SKM-1 (cell line): ENCODE measurements at regions not wholly inside any gene's neighbourhood (a gene's known extent, or its start where the extent isn't known, plus 50 kb on each side); places are given as distances from the start of the nearest gene placed in this dataset.
"Not testable (repeated sequence)": the region's sequence is repeated elsewhere in the genome, so short reads cannot be mapped to it uniquely, and the experiment has no call there.

ENCODE experiments used
- DNase-seq: peaks from one replicate; lab custom pipeline; 2025; ENCODE audit not compliant: unreplicated experiment; lab: John Stamatoyannopoulos, UW

DNA sequence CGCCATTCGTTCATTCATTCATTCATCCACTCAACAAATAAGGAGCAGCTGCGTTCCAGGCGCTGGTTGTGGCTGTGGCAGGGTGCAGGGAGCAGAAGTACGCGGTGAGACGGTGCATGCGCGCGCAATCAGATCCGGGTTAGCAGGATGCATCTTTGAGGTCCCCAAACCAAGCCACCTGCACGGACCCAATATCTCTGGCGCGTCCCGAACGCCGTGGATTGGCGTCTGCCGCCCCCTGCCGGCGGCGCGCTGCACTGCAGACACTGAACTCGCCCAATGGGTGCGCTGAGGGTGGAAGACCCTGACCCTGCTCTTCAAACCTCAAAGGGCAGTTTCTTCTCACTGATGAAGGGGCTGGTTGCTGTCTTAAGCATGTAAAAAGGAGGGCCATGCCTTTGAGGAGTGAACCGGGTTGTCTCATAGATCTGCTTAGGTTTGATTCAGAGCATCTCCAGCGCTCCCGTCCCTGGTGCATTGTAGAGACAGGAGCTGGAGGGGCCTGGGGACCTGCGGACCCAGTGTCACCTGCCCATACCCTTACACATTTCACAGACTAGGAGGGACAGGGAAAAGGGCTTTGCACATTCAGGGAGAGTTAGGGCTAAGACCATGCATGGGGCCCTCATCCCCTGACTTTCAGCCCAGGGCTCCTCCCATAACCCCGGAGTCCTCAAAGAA, 102.5 kb downstream of the RAMP3 start:
- DNase-seq, result no peak

DNA sequence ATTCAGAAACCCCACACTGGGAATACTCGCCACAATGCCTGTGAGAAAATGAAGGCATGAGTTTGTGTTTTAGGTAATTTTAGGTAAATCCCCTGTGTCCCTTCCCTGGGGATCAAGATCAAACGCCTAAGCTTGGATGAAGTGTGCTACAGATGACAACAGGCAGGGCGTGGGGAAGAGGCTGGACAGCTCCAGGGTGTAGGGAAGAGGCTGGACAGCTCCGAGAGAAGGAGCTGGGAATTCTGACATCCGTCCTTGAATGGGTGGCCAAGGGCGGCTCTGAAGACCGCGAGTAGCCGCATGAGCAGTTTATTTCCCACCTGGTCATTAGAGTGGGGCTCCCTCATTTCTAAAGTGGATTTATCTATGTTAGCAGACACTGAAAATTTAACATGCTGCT, 109.7 kb downstream of the RAMP3 start:
- no peak for DNase-seq

DNA sequence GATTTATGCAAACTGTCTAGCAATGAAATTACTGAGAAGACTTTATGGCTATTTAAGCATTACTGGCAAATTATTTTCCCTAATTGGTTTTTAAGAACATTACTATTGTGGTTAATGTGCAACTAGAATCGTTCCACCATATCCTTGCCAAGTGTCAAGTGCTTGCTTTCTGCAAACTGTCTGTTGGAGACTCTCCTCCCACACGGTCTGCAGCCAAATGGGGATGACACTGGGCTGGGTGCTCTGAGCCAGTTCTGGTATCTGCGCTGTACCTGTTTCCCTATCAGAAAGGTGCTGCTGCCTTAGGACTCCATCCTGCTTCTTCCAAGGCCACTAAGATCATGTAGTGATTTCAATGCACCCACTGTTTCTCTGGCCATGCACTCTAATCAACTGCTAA, 110.4 kb downstream of the RAMP3 start:
- DNase-seq, result no peak

DNA sequence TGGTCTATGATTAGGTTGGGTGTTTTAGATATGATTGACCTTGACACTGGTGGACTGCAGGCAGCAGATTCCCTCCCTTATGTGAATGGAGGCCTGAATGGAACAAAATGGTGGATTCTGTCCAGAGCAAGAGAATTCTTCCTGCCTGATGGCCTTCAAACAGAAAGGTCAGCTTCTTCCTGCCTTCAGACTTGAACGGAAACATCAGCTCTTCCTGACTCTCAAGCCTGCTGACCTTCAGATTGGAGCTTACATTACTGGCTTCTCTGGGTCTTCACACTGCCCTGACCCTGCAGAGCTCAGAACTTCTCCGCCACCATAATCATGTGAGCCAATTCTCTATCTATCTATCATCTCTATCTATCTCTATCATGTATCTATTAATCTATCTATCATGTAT, 111.6 kb downstream of the RAMP3 start:
- DNase-seq, result no peak

DNA sequence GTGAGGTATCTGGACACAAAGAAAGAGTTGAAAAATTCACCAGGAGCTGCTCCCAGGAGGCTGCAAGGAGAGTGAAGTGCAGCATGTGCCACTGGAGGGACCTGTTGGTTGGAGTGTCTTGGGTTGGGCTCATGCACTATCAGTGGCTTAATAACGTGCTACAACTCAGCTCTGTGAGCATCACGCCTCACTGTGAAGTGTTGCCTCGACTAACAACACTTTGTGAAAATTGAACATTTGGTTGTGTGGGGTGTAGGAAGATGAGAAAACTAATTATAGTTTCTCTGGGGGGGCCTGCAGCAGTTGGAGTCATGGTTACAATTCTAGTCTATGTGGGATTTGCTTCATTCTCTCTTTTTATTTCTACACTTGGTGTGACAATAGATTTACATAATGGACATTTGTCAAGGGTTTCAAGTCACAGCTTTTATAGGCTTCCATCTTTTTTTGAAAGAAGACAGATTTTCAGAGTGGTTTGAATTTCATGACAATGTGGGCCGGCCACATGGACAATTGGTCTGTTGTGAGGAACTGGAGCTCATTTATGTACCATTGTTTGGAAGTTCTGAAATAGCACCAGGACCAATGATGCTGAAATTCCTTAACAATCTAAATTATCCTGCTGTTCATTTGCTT, 121.3 kb downstream of the RAMP3 start:
- no peak for DNase-seq

DNA sequence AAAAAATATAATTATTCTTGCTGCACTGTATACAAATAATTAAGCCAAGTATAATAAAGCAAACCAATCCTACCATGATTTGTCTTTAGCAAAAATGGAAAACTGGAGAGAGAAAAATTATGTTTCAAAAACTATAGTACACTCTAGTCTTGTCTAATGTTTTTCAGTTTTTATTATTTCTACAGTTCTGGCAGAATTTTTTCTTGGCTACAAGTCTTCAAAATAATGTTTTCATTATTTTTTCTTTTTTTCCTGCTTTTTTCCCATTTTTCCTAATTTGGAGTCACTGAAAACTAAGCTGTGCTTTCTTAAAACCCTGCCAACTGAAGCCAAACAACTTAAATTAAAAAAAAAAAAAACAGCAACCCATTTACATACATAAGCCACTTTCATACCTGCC, 132.0 kb downstream of the RAMP3 start:
- DNase-seq, result not testable (repeated sequence)

DNA sequence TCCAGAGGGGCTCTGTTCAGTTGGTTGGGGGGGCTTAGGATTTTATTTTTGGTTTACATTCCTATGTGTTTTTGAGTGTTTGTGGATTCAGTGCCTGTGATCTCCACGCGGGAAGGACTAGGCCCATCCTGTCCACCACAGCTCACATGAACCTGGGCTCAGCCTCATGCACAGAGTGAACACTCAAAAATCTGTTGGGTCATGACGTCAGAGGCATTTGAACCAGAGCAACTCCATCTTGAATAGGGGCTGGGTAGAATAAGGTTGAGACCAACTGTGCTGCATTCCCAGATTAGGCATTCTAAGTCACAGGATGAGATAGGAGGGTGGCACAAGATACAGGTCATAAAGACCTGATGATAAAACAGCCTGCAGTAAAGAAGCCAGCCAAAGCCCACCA, 133.3 kb downstream of the RAMP3 start:
- no peak for DNase-seq

DNA sequence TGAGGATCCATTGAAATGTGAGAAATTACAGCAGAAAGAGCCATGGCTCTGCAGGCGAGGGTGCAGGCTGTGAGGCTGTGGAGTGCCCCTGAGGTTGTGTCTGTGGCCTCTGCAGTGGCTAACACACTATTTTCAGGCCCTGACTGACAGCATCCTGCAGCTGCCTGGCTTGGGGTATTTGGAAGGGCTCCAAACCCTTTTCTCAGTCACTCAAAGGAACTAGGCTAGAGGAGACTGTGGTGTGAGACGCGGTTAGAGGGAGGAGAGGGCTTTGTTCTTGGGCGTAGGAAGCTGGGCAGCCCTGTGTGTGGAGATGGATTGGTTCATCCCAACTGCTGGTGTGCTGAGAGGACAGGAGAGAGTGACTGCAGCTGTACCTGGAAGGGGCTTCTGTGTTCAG, 134.9 kb downstream of the RAMP3 start:
- no peak for DNase-seq

DNA sequence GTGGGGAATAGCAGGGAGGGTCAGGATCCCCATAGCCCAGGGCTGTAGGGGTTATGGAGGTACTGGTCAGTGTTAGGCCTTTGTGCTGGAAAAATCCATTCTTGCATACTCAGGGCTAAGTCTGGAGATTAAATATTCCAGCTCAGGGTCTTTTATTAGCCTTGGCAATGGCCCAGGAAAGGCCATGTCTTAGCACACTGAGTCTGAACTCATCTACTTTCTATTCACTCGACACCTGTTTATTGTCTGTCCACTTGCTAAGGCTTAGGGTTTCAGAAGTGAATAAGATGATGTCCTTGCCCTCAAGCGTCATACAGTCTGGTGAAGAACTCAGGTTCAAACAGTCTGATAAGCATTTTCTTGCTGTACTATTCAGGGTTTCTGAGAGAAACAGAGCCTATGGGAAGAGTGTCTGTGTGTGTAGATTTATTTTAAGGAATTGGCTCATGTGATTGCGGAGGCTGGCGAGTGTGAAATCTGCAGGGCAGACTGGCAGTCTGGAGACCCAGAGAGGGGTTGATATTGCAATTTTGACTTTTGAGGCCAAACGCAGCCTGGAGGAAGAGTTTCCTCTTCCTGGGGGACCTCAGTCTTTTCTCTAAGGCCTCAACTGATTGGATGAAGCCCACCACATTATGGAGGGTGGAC, 135.8 kb downstream of the RAMP3 start:
- DNase-seq, result no peak

DNA sequence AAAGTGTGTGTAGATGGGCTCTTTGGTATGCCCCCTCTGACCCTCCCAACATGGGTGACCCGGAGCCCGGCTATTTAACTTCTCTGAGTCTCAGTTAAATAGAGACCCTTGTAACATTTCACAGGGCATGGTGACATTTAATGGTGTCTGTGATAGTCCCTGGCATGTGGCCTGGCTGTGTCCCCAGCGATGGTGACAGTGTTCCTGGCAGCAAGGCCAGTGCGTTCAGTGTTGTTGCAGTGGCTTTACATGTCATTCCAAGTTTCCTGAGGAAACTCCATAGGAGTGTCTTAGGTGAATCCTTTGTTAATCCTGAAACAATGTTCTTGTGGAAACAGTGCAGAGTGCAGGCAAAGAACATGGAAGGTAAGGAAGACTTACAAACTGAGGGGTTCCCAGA, 137.0 kb downstream of the RAMP3 start:
- DNase-seq, result no peak

DNA sequence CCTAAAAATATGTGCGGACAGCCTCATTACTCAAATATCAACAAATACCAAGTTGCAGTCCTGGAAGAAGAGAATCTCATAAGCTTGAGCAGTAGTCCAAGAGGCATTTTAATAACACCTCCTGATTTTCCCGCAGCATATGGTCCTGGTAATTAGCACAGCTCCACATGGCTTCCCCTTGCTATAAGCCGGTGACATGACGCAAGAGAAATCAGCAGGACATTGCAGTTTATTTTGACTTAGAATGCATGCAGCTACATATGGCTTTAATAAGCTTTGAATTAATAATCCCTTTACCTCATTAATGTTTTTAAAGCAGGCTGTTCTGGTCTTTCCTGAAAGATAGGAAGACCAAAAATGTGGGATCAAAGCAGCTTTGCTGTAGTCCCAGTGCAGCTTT, 137.6 kb downstream of the RAMP3 start:
- DNase-seq, result no peak

DNA sequence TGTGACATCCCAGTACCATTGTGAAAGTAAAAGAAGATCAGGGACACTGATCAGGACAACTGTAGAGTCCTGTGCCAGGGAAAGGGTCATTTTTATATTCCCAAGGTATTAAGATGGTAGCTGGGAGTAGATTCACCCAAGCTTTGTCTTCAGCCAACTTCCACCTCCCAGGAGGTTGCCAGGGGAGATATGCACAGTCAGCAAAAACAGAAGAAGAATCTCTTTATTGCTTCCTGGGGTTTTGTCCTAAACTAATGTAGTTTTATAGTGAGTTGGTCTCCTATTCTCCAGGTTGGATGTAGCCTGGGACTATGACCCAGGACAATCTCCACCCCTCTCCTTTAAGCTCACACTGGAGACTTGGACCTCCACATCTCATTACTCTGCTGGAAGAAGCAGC, 139.2 kb downstream of the RAMP3 start:
- DNase-seq, result no peak

DNA sequence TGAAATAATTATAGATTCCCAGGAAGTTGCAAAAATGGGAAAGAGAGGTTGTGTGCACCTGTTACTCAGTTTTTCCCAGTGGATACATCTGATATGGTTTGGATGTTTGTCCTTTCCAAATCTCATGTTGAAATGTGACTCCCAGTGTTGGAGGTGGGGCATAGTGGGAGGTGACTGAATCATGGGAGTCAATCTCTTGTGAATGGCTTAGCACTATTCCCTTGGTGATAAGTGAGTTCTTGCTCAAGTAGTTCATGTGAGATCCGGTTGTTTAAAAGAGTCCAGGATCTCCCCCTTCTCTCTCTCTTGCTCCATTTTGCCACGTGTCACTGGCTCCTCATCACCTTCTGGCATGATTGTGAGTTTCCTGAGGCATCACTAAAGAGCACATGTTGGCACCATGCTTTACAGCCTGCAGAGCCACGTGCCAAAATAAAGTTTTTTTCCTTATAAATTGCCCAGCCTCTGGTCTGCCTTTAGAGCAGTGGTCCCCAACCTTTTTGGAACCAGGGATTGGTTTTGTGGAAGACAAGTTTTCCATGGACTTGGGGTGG, 149.2 kb downstream of the RAMP3 start:
- no peak for DNase-seq

DNA sequence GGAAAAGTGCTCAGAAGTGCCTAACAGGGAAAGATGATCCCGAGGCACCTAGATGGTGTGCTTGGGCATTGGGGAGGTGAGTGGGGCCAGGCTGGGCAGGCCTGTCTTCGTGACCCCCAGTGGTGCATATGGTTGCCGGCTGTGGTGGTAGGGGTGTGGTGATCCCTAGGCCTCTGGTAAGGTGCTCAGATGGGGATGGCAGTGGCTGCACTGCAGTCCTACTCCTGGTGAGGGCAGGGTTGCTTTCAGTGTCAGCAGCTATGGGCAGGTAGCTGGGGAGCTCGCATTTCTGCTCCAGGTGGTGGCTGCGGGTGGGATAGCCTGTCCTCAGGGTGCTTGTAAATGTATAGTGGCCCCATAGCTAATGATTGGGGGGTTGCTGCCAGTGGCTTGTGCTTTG, 154.0 kb downstream of the RAMP3 start:
- no peak for DNase-seq

DNA sequence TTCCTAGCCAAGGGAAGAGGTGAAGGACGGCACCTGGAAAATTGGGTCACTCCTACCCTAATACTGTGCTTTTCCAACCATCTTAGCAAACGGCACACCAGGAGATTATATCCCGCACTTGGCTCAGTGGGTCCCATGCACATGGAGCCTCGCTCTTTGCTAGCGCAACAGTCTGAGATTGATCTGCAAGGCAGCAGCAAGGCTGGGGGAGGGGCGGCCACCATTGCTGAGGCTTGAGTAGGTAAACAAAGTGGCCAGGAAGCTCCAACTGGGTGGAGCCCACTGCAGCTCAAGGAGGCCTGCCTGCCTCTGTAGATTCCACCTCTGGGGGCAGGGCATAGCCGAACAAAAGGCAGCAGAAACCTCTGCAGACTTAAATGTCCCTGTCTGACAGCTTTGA, 157.9 kb downstream of the RAMP3 start:
- DNase-seq, result not testable (repeated sequence)

DNA sequence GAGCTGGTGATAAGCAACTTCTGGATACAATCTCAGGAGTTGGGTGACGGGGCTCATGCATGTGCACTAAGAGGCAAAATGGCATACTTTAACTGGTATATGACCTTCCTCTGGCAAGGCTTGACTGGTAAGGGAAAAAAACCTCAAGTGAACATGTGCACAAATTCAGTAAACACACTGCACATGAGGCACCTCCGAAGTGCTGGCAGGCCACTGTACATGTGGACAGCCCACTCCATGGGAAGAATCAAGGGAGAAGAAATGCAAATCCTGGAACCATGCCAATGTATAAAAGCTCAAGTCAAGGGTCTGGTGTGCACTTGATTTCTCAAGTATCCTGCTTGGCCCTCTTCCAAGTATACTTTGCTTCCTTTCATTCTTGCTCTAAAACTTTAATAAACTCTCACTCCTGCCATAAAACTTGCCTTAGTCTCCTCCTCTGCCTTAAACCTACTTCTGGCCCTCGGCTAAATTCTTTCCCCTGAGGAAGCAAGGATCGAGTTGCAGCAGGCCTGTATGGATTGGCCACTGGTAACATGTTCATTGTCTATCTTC, 167.2 kb downstream of the RAMP3 start:
- no peak for DNase-seq

DNA sequence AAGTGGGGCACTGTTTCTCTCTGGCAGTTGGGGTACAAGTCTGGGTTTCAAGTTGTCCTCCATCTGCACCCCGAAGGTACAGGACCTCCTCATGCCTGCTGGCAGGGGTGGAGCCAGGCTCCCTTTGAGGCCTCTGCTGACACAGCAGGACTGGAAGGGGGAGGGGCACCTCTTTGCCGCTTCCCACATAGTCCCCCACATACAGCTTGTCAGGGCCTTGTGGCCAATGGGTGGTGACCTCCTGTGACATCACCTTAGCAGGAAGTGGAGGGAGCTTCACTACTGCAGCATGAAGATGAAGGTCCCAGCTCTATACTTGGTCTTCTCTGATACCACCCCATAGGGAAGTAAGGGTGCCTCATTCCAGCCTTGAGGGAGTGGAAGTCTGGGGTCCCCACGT, 167.8 kb downstream of the RAMP3 start:
- no peak for DNase-seq

DNA sequence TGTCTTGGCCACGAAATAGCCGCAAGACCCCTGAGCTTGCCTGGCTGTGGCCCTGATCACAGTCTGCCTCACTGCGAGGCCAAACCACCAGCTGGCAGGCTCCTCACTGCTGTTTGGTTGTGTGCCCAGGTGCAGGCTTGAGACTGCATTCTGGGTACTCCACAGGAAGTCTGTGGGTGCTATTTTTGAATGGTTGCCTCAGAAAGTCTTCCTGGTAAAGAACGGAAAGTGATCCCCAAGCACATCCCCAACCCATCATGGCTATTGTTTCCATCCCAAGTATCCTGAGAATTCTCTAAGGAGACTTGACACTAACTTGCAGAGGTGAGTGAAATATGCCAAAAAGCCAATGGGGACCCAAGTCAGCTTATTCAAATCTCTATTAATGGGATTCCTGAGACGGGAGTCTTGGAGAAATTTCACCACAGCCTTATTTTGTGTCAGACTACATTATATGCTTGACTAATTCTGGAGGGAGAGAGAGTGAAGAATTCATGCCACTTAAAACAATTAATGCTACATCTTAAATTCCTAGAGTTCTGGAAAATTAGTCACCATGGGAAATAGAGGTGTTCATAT, 170.9 kb downstream of the RAMP3 start:
- no peak for DNase-seq

DNA sequence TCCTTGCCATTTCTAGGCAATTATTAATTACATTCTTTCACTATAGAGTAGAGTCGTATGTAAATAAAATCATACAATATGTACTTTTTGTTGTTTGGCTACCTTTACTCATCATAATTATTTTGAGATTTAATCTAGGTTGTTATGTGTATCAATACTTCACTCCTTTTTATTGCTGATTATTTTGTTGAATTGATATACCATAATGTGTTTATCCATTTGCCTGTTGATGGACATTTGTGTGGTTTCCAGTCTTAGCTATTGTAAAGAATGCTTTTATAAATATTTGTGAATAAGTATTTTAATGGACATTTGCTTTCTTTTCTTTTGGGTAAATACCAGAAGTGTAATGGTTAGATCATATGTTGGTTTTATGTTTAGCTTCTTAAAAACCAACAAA, 174.0 kb downstream of the RAMP3 start:
- DNase-seq, result no peak

DNA sequence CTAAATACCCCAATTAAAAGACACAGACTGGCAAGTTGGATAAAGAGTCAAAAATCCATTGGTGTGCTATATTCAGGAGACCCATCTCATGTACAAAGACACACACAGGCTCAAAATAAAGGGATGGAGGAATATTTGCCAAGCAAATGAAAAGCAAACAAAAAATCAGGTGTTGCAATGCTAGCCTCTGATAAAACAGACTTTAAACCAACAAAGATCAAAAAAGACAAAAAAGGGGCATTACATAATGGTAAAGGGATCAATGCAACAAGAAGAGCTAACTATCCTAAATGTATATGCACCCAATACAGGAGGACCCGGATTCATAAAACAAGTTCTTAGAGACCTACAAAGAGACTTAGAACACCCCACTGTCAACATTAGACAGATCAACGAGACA, 177.4 kb downstream of the RAMP3 start:
- DNase-seq, result not testable (repeated sequence)

DNA sequence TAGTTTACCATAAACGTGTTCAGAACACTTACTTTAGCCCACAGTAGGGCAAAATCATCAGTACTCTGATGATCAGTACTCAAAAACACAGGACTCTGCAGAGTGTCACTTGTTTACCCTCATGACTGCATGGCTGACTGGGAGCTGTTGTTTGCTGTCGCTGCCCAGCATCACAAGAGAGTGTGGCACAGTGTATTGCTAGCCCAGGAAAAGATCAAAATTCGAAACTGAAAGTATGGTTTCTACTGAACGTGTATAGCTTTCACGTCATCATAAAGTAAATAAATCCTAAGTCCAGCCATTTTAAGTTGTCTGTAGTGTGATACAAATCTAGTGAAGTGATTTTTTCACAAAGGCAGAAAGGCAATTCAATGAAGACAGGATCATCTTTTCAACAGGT, 184.6 kb downstream of the RAMP3 start:
- no peak for DNase-seq

DNA sequence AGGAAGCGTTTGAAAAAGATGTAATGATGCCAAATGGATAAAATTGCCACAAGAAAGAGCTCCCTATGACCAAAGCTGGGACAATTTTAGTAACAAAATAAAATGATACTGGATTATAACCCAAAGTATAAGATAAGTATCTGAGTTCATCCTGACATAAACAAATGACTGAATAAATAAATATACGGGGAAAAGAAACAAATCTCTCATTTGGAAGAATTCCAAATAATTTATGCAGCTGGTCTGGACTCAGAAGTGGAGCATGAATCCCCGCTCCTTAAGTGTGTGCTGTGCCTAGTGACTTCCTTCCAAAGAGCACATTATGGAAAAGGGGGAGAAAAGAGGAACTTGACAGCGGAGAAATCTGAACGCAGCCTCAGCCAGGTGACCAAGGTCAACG, 186.2 kb downstream of the RAMP3 start:
- no peak for DNase-seq
